ENCODE measurements at regions not wholly inside any gene's neighbourhood (a gene's known extent, or its start where the extent isn't known, plus 50 kb on each side); places are given as distances from the start of the nearest gene placed in this dataset.

GRCh38 chr2:38125842-38126241 lies 49.9 kb upstream of the CYP1B1 start:
- TF ChIP-seq POLR2A (IDR thresholded peaks at IDR 0.05), result no peak
- TF ChIP-seq CTCF (IDR thresholded peaks at IDR 0.05), result no peak
